Subcutaneous abdominal adipose tissue (tissue), 5 donors: ENCODE measurements at regions not wholly inside any gene's neighbourhood (a gene's known extent, or its start where the extent isn't known, plus 50 kb on each side); places are given as distances from the start of the nearest gene placed in this dataset.

Experiments used
- H3K27ac ChIP-seq: one replicate; pipeline ENCODE4 v1.7.0; 2013; ENCODE audit warnings: low read depth, mild to moderate bottlenecking, inconsistent platforms, low read length, moderate library complexity
- H3K27me3 ChIP-seq, 5 donors: one replicate each; pipeline ENCODE4 v1.7.0; 2013; ENCODE audit warnings: low read length in 5 of 5, inconsistent platforms in 1 of 5; ENCODE audit not compliant: control insufficient read depth in 5 of 5, insufficient read depth in 4 of 5
- H3K36me3 ChIP-seq, 5 donors: one replicate each; pipeline ENCODE4 v1.7.0; 2013; ENCODE audit warnings: low read length in 5 of 5; ENCODE audit not compliant: control insufficient read depth in 5 of 5, insufficient read depth in 5 of 5
- H3K4me1 ChIP-seq, 5 donors: one replicate each; pipeline ENCODE4 v1.7.0; 2013; ENCODE audit warnings: low read length in 5 of 5, mild to moderate bottlenecking in 3 of 5, moderate library complexity in 1 of 5; ENCODE audit not compliant: control insufficient read depth in 5 of 5, insufficient read depth in 5 of 5
- H3K4me3 ChIP-seq, 5 donors: one replicate each; pipeline ENCODE4 v1.7.0; 2013; ENCODE audit warnings: low read length in 5 of 5, low read depth in 1 of 5
- H3K9ac ChIP-seq, 5 donors: one replicate each; pipeline ENCODE4 v1.7.0; 2013; ENCODE audit warnings: low read length in 5 of 5, mild to moderate bottlenecking in 4 of 5, moderate library complexity in 3 of 5
- H3K9me3 ChIP-seq, 5 donors: one replicate each; pipeline ENCODE4 v1.7.0; 2013; ENCODE audit warnings: low read length in 5 of 5; ENCODE audit not compliant: control insufficient read depth in 5 of 5
- donor health status: healthy.
- donor health status: healthy.
- donor health status: healthy.
- donor health status: healthy.
- donor health status: healthy.

DNA sequence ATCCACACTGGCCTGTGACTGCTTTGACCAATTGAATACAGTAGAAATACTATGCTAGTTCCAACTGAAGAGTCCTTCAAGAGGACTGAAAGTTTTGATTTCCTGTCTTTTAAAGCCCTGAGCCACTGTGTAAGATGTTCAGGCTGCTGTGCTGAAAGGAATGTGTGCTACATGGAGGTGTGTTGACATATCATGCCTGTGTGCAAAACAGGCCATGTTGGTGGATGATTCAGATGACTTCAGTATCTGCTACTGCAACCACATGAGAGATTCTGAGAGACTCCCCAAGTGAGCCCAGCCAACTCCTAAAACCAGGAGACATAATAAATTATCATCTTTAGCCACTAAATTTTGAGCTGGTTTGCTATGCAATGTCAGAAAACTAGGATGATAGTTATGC, 662.9 kb downstream of the ZEB2 start:
- Histone ChIP-seq H3K4me1 (no peaks in the 10 kb centered on the region), H3K9me3 (no peaks in the 10 kb centered on the region), H3K9ac (no peak overlapping the region), H3K4me3 (no peak overlapping the region), H3K27ac (no peak overlapping the region), H3K27me3 (no peaks in the 10 kb centered on the region), H3K36me3 (no peaks in the 10 kb centered on the region)

DNA sequence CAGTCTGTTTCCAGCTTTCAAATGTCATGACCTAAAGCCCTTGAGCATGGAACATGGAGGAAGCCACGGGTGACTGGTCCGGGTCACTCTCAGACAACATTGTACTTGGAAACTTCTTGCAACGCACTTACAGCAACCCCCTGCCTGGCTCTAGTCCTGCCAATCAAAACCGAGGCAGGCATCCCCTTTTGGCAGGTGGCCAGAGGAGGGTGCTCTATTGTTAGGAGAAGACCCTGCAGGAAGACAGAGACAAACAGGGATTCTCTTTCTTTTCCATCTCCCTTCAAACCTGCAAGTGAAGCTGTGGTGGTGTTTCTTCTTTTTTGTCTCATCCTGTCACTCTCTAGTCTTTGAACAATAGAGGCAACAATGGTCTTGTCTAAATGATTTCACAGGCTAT, 667.2 kb downstream of the ZEB2 start:
- no peak overlapping the region for H3K27ac ChIP-seq
- no peak overlapping the region for H3K4me3 ChIP-seq
- H3K4me1 ChIP-seq, result no peaks in the 10 kb centered on the region
- no peak overlapping the region for H3K9ac ChIP-seq
- H3K27me3 ChIP-seq, result no peaks in the 10 kb centered on the region
- H3K36me3 ChIP-seq, result no peaks in the 10 kb centered on the region
- H3K9me3 ChIP-seq, result no peaks in the 10 kb centered on the region

DNA sequence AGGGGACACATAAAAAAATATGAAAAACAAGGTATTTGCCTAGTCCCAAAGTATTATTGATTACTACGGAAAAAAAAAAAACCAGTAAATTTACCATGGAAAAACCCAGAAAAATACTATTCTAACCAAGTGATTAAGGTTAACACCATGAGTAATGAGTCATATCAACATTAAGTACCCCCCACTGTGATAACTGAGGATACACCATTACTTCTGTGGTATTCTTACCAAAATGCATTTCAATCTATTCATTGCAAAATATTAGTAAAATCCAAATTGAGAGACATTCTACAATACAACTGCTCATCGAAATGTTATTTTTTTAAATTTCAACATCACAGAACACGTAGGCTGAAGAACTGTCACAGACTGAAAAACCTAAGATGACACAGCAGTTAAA, 669.8 kb downstream of the ZEB2 start:
- Histone ChIP-seq H3K27me3 (no peaks in the 10 kb centered on the region), H3K27ac (no peak overlapping the region), H3K36me3 (no peaks in the 10 kb centered on the region), H3K4me1 (no peaks in the 10 kb centered on the region), H3K9me3 (no peaks in the 10 kb centered on the region), H3K4me3 (no peak overlapping the region), H3K9ac (no peak overlapping the region)

GRCh38 chr2:143847257-143847656, 672.7 kb downstream of the ZEB2 start:
- no peaks in the 10 kb centered on the region for H3K36me3 ChIP-seq
- H3K9me3 ChIP-seq, result no peaks in the 10 kb centered on the region
- no peak overlapping the region for H3K9ac ChIP-seq
- no peaks in the 10 kb centered on the region for H3K4me1 ChIP-seq
- H3K27me3 ChIP-seq, result no peaks in the 10 kb centered on the region
- no peak overlapping the region for H3K27ac ChIP-seq
- H3K4me3 ChIP-seq, result no peak overlapping the region

- Histone ChIP-seq H3K9me3 (peaks cover 0 to 7% (median 0%) of the 10 kb centered on the region in 5 donors), H3K4me3 (no peak overlapping the region), H3K27me3 (no peaks in the 10 kb centered on the region), H3K9ac (no peak overlapping the region), H3K27ac (no peak overlapping the region), H3K4me1 (no peaks in the 10 kb centered on the region), H3K36me3 (no peaks in the 10 kb centered on the region)
These were observed 674.9 kb downstream of the ZEB2 start for GRCh38 chr2:143844986-143845385.

DNA sequence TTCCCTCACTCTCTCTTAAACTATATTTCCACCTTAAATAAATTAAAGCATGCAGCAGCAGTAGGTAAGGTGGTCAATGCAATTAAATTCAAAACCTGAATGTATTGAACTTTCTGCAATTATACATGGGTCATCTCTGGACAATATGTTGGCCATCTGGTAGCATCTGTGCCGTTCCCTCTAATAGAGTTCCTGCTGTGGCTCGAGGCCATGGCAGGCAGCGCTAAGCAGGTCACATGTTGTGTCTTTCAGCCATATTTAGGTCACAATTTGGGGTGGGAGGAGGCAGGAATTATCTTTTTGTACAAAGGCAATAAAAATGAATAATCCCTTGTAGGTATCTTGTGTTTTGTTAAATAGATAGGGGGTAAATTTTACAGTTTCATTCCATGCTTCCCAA, 676.2 kb downstream of the ZEB2 start:
- H3K9me3 ChIP-seq, result peaks cover 0 to 7% (median 0%) of the 10 kb centered on the region in 5 donors
- no peak overlapping the region for H3K9ac ChIP-seq
- no peak overlapping the region for H3K4me3 ChIP-seq
- H3K4me1 ChIP-seq, result peaks cover 0 to 4% (median 0%) of the 10 kb centered on the region in 5 donors
- H3K36me3 ChIP-seq, result no peaks in the 10 kb centered on the region
- H3K27me3 ChIP-seq, result no peaks in the 10 kb centered on the region
- H3K27ac ChIP-seq, result no peak overlapping the region

DNA sequence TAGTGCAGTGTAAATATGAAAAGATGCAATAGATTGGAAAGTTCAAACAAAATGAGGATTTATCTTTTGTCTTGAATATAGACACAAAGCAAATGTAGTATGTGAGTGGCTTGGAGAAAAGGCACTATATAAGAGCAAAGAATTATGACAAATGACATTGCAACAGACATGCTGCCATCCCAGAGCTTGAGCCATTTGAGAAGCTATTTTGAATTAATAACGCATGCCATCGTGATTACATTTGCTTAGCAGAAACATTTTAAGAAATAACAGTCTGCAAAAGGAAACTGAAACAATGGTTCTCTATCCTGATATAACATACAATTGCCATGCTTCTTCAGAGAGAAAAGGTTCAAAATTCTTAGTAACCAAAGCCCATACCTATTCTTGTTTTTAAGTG, 677.1 kb downstream of the ZEB2 start:
- no peak overlapping the region for H3K27ac ChIP-seq
- H3K27me3 ChIP-seq, result no peaks in the 10 kb centered on the region
- H3K9me3 ChIP-seq, result peaks cover 0 to 7% (median 0%) of the 10 kb centered on the region in 5 donors

DNA sequence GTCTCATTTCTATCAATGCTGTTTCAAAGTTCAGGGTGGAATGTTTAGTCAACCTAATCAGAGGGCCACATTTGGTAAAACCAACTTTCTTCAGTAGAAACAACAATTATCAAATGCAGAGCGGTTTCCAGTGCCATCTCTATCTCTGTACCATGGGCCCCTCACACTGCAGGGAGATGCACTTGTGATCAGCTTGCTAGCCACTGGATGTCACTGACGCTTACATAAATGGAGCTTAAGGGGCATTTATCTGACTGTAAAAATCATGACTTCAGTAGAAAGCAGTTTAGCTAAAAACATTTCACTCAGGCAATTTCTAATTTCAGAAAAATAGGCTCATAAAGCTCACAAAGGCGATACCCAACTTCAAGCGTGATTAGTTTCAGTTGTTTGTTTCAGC, 678.0 kb downstream of the ZEB2 start:
- Histone ChIP-seq H3K27ac (no peak overlapping the region), H3K9ac (no peak overlapping the region), H3K4me3 (no peak overlapping the region), H3K27me3 (no peaks in the 10 kb centered on the region), H3K36me3 (no peaks in the 10 kb centered on the region), H3K4me1 (peaks cover 0 to 4% (median 0%) of the 10 kb centered on the region in 5 donors), H3K9me3 (peaks cover 0 to 7% (median 0%) of the 10 kb centered on the region in 5 donors)

More for the DNA sequence above, 677.1 kb downstream of the ZEB2 start:
- Histone ChIP-seq H3K4me1 (peaks cover 0 to 4% (median 0%) of the 10 kb centered on the region in 5 donors), H3K36me3 (no peaks in the 10 kb centered on the region), H3K4me3 (no peak overlapping the region), H3K9ac (no peak overlapping the region)

DNA sequence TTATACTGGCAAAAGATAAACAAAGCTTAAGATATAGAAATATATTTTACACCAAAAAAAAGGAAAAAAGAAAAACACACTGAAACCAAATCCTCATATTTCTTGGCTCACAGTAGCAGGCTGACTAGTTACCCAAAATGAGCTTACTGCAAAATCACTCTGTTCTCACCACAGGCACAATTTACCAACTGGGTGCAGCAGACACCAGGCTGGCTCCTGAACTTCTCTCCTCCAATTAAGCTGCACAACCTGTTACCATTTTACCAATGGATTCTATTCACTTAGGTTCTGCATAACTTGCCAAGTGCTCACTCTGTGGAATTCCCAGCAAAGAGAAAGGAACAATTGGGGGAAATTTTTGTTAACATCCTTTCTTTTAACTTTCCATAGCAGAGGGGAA, 679.3 kb downstream of the ZEB2 start:
- no peaks in the 10 kb centered on the region for H3K27me3 ChIP-seq
- no peak overlapping the region for H3K27ac ChIP-seq
- H3K36me3 ChIP-seq, result no peaks in the 10 kb centered on the region
- no peak overlapping the region for H3K4me3 ChIP-seq
- peaks cover 0 to 4% (median 0%) of the 10 kb centered on the region in 5 donors for H3K4me1 ChIP-seq
- H3K9me3 ChIP-seq, result peaks cover 0 to 7% (median 0%) of the 10 kb centered on the region in 5 donors
- H3K9ac ChIP-seq, result no peak overlapping the region

DNA sequence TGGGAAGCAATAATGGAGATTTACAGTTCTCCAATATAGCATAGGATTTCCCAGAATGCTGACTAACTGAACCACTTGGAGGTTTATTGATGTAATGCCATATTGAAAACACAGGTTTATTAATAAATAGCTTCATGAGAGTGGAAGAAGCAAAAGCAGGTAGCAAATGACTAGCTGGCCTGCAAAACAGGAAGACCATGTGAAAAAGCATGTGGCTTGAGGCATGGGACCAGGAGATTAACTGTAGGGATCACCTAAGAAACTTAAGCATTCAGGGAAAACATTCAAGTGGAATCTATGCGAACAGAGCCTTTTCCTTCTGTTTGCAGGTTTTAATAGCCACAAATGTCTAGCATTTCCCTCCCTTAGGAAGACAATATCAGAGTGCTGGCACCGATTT, 679.7 kb downstream of the ZEB2 start:
- Histone ChIP-seq H3K9ac (no peak overlapping the region), H3K27ac (no peak overlapping the region), H3K9me3 (peaks cover 0 to 7% (median 0%) of the 10 kb centered on the region in 5 donors), H3K4me1 (peaks cover 0 to 4% (median 0%) of the 10 kb centered on the region in 5 donors), H3K36me3 (no peaks in the 10 kb centered on the region), H3K27me3 (no peaks in the 10 kb centered on the region), H3K4me3 (no peak overlapping the region)

GRCh38 chr2:143839456-143839855, 680.5 kb downstream of the ZEB2 start:
- H3K4me3 ChIP-seq, result no peak overlapping the region
- no peaks in the 10 kb centered on the region for H3K27me3 ChIP-seq
- H3K27ac ChIP-seq, result no peak overlapping the region
- no peak overlapping the region for H3K9ac ChIP-seq
- no peaks in the 10 kb centered on the region for H3K36me3 ChIP-seq
- peaks cover 0 to 7% (median 0%) of the 10 kb centered on the region in 5 donors for H3K9me3 ChIP-seq
- peaks cover 0 to 4% (median 0%) of the 10 kb centered on the region in 5 donors for H3K4me1 ChIP-seq
